ENCODE measurements at regions not wholly inside any gene's neighbourhood (a gene's known extent, or its start where the extent isn't known, plus 50 kb on each side); places are given as distances from the start of the nearest gene placed in this dataset.
A peak's percentile ranks its signal among the peaks of the same experiment; 100 is the strongest.

DNA sequence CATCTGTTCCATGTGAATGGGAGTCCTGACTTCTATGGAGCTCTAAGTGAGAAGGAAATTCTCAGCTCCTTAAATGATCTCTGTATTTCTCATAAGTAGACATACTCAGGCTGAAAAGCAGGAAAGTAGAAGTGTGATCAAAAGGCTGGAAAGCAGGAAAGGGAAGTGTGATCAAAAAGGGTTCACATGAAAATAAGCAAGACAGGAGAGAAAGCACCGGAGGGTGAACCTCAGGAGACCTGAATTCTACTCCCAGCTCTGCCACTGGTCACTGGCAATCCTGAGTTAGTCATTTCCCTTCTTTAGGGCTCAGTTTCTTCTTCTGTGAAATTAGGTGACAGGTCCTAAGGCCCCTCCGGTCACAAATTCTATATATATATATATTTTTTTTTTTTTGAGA lies 55.5 kb upstream of the TRERF1 start:
- H3K4me2 ChIP-seq: no peak overlapping the region
- TF ChIP-seq NANOG (IDR thresholded peaks at IDR 0.05; ENCODE audit: borderline replicate concordance): no peak
- TF ChIP-seq POLR2AphosphoS5 (IDR thresholded peaks at IDR 0.05; ENCODE audit: low read depth): no peak
- TF ChIP-seq STAT1 (IDR thresholded peaks at IDR 0.05; ENCODE audit: unreplicated experiment): no peak
- no peak for TF ChIP-seq JUNB (IDR thresholded peaks at IDR 0.05; ENCODE audit: unreplicated experiment)
- no peaks in the 10 kb centered on the region for H3K79me2 ChIP-seq (replicated peaks; ENCODE audit: insufficient read depth)
- no peak overlapping the region for H3K4me3 ChIP-seq
- peak overlapping the region; percentile 14; the same call in 1 of the 2 replicates for H2AFZ ChIP-seq
- no peak overlapping the region for H3K27ac Mint-ChIP-seq
- no peaks in the 10 kb centered on the region for H3K27me3 ChIP-seq (ENCODE audit: insufficient read depth)
- H4K20me1 ChIP-seq (replicated peaks; ENCODE audit: insufficient read depth): no peaks in the 10 kb centered on the region
- H3K27me3 Mint-ChIP-seq (ENCODE audit: insufficient read depth, low read depth, poor library complexity): no peaks in the 10 kb centered on the region
- no peaks in the 10 kb centered on the region for H3F3A ChIP-seq (replicated peaks; ENCODE audit: low read depth)
- H3K27ac ChIP-seq (ENCODE audit: low read depth): no peak overlapping the region; the same call in 1 of the 2 replicates
- no peak overlapping the region for H3K4me3 Mint-ChIP-seq
- DNase-seq (ENCODE audit: low spot score) (no peak), ATAC-seq (no peak)
- no peaks in the 10 kb centered on the region for H3K36me3 Mint-ChIP-seq (ENCODE audit: low read depth)
- H3K36me3 ChIP-seq (ENCODE audit: insufficient read depth): no peaks in the 10 kb centered on the region
- peaks cover 2% of the 10 kb centered on the region; the same call in 1 of the 3 replicates for H3K4me1 Mint-ChIP-seq
- H3K4me1 ChIP-seq (ENCODE audit: insufficient read depth): no peaks in the 10 kb centered on the region
- H3K9me3 Mint-ChIP-seq: no peaks in the 10 kb centered on the region
- H3K9me2 ChIP-seq (ENCODE audit: insufficient read depth): no peaks in the 10 kb centered on the region

DNA sequence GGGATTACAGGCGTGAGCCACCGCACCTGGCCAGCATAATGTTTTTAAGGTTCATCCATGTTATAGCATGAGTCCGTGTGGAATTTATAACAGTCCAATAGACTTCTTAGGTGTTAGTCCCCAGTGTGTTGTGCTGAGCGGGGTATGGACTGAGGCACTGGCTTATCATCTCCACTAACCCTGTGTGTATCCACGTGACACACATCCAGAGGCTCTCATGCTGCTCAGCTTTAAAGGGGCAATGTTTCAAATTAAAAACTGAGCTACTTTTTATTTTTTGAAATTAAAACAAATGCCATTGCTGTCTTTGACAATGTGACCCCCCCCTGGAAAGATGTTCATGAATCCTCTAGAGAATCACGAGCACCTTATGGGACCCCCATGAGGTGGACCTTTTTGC lies 54.3 kb upstream of the TRERF1 start:
- H3K27ac ChIP-seq (ENCODE audit: low read depth): no peak overlapping the region
- no peak overlapping the region for H3K4me2 ChIP-seq
- H3K79me2 ChIP-seq (replicated peaks; ENCODE audit: insufficient read depth): no peaks in the 10 kb centered on the region
- no peak overlapping the region for H3K4me3 ChIP-seq
- H3K9me2 ChIP-seq (ENCODE audit: insufficient read depth): no peaks in the 10 kb centered on the region
- DNase-seq (ENCODE audit: low spot score) (no peak), ATAC-seq (no peak)
- no peaks in the 10 kb centered on the region for H3K27me3 Mint-ChIP-seq (ENCODE audit: insufficient read depth, low read depth, poor library complexity)
- no peaks in the 10 kb centered on the region for H3K4me1 ChIP-seq (ENCODE audit: insufficient read depth)
- no peaks in the 10 kb centered on the region for H3K4me1 Mint-ChIP-seq
- no peak overlapping the region for H3K27ac Mint-ChIP-seq
- no peaks in the 10 kb centered on the region for H3F3A ChIP-seq (replicated peaks; ENCODE audit: low read depth)
- no peaks in the 10 kb centered on the region for H3K36me3 ChIP-seq (ENCODE audit: insufficient read depth)
- H4K20me1 ChIP-seq (replicated peaks; ENCODE audit: insufficient read depth): no peaks in the 10 kb centered on the region
- no peak overlapping the region for H2AFZ ChIP-seq
- H3K9me3 Mint-ChIP-seq: no peaks in the 10 kb centered on the region
- no peak overlapping the region for H3K4me3 Mint-ChIP-seq
- H3K36me3 Mint-ChIP-seq (ENCODE audit: low read depth): no peaks in the 10 kb centered on the region
- no peaks in the 10 kb centered on the region for H3K27me3 ChIP-seq (ENCODE audit: insufficient read depth)
- no peak for TF ChIP-seq STAT1 (IDR thresholded peaks at IDR 0.05; ENCODE audit: unreplicated experiment)
- no peak for TF ChIP-seq POLR2AphosphoS5 (IDR thresholded peaks at IDR 0.05; ENCODE audit: low read depth)
- TF ChIP-seq ETS1 (IDR thresholded peaks at IDR 0.05): no peak
- TF ChIP-seq EZH2 (IDR thresholded peaks at IDR 0.05; ENCODE audit: low read depth, unreplicated experiment): no peak
- TF ChIP-seq ZNF462 (CRISPR knock-in tag; IDR thresholded peaks at IDR 0.05): no peak
- no peak for TF ChIP-seq ZNF331 (CRISPR knock-in tag; IDR thresholded peaks at IDR 0.05; ENCODE audit: low read depth)
- TF ChIP-seq CREB1 (CRISPR knock-in tag; IDR thresholded peaks at IDR 0.05; ENCODE audit: low read depth): no peak
- no peak for TF ChIP-seq JUNB (IDR thresholded peaks at IDR 0.05; ENCODE audit: unreplicated experiment)
- TF ChIP-seq, protein P1, sequence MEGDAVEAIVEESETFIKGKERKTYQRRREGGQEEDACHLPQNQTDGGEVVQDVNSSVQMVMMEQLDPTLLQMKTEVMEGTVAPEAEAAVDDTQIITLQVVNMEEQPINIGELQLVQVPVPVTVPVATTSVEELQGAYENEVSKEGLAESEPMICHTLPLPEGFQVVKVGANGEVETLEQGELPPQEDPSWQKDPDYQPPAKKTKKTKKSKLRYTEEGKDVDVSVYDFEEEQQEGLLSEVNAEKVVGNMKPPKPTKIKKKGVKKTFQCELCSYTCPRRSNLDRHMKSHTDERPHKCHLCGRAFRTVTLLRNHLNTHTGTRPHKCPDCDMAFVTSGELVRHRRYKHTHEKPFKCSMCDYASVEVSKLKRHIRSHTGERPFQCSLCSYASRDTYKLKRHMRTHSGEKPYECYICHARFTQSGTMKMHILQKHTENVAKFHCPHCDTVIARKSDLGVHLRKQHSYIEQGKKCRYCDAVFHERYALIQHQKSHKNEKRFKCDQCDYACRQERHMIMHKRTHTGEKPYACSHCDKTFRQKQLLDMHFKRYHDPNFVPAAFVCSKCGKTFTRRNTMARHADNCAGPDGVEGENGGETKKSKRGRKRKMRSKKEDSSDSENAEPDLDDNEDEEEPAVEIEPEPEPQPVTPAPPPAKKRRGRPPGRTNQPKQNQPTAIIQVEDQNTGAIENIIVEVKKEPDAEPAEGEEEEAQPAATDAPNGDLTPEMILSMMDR (conservative IDR thresholded peaks at IDR 0.05; ENCODE audit: low read depth in 2 of 2): no peak
